ENCODE measurements at regions not wholly inside any gene's neighbourhood (a gene's known extent, or its start where the extent isn't known, plus 50 kb on each side); places are given as distances from the start of the nearest gene placed in this dataset.

- H3K4me3 ChIP-seq (ENCODE audit: insufficient read depth, low read depth, low read length) = no peak overlapping the region
- no peak for DNase-seq
- no peak overlapping the region for H3K56ac ChIP-seq (ENCODE audit: extremely low read depth, insufficient read depth, low read length)
- no peak overlapping the region for H2BK5ac ChIP-seq (ENCODE audit: low read depth, low read length, poor library complexity, severe bottlenecking)
- no peaks in the 10 kb centered on the region for H3K27me3 ChIP-seq (ENCODE audit: control insufficient read depth, insufficient read depth, low read length)
- no peak overlapping the region for H3K9ac ChIP-seq (ENCODE audit: low read depth, low read length)
- ChIA-PET POLR2A (ENCODE audit: unreplicated experiment) (interaction anchor here (0.6 kb wide), 1 partner anchor 12 kb away, joined by 3 read pairs; no protein-coding TSS in a partner anchor), CTCF (no interaction called here)
- no peak overlapping the region for H2BK20ac ChIP-seq (ENCODE audit: low read depth, low read length)
- no peaks in the 10 kb centered on the region for H3K9me1 ChIP-seq (ENCODE audit: insufficient read depth, low read length)
- no peak overlapping the region for H2BK120ac ChIP-seq (ENCODE audit: low read depth, low read length)
- no peak overlapping the region for H3K18ac ChIP-seq (ENCODE audit: low read depth, low read length)
- dilution Hi-C loops (cut with HindIII; ENCODE audit: low sequenced_read_pairs, unreplicated experiment) = no loop called here
- no peaks in the 10 kb centered on the region for H3K79me1 ChIP-seq (ENCODE audit: low read depth in 1 of 2, low read length in 2 of 2)
- H4K20me1 ChIP-seq (ENCODE audit: insufficient read depth, low read length) = no peaks in the 10 kb centered on the region
- H2AFZ ChIP-seq (replicated peaks; ENCODE audit: low read length, poor library complexity) = no peak overlapping the region
- H3K27ac ChIP-seq (ENCODE audit: insufficient read depth, low read length) = no peak overlapping the region
- no peak overlapping the region for H3K14ac ChIP-seq (replicated peaks; ENCODE audit: low read depth, low read length)
- in situ Hi-C loops (cut with MboI; ENCODE audit: low sequenced_read_pairs) = no loop called here
- no peak for ATAC-seq (ENCODE audit: low read depth)
- H4K91ac ChIP-seq (ENCODE audit: insufficient read depth, low read depth, low read length) = no peak overlapping the region
- H3K36me3 ChIP-seq (ENCODE audit: control insufficient read depth, insufficient read depth, low read length) = no peaks in the 10 kb centered on the region
- no peak overlapping the region for H2AK5ac ChIP-seq (ENCODE audit: low read depth, low read length)
- no peak overlapping the region for H2AK9ac ChIP-seq (replicated peaks; ENCODE audit: low read depth, low read length, poor library complexity)
- no peak overlapping the region for H4K8ac ChIP-seq (ENCODE audit: low read depth in 2 of 2, low read length in 2 of 2)
- H2BK15ac ChIP-seq (ENCODE audit: low read depth, low read length) = no peak overlapping the region
- no peaks in the 10 kb centered on the region for H3K4me1 ChIP-seq (ENCODE audit: control insufficient read depth, insufficient read depth, low read length)
- no peak overlapping the region for H3K4ac ChIP-seq (ENCODE audit: low read depth, low read length)
- TF ChIP-seq RFX5 (IDR thresholded peaks at IDR 0.05; ENCODE audit: low read depth, low read length) = no peak
- no peak for TF ChIP-seq MXI1 (IDR thresholded peaks at IDR 0.05; ENCODE audit: borderline replicate concordance, low read depth, low read length)
- no peak for TF ChIP-seq POLR2A (IDR thresholded peaks at IDR 0.05; ENCODE audit: low read depth, low read length)
- no peak for TF ChIP-seq SMC3 (IDR thresholded peaks at IDR 0.05; ENCODE audit: low read depth, low read length)
- no peak for TF ChIP-seq USF2 (IDR thresholded peaks at IDR 0.05; ENCODE audit: low read depth, low read length)
- TF ChIP-seq BHLHE40 (IDR thresholded peaks at IDR 0.05; ENCODE audit: low read depth, low read length) = no peak
- no peak for TF ChIP-seq ELK1 (IDR thresholded peaks at IDR 0.05; ENCODE audit: borderline replicate concordance, low read depth, low read length)
- TF ChIP-seq MAFK (IDR thresholded peaks at IDR 0.05; ENCODE audit: low read depth, low read length) = no peak
- TF ChIP-seq RAD21 (IDR thresholded peaks at IDR 0.05; ENCODE audit: low read length) = no peak
- no peaks in the 10 kb centered on the region for H3K9me3 ChIP-seq (ENCODE audit: control insufficient read depth, insufficient read depth, low read length)
- H3K4me2 ChIP-seq (ENCODE audit: low read depth, low read length) = no peak overlapping the region
- no peak overlapping the region for H3K23ac ChIP-seq (ENCODE audit: low read depth, low read length)
- no TSS peak for BruUV-seq (replicated peaks)
- H4K5ac ChIP-seq (ENCODE audit: low read depth, low read length) = no peak overlapping the region
- WGBS, 2 experiments (ENCODE audit: extremely low coverage in 2 of 2, insufficient read length in 1 of 2) = 40% methylated on average over 1 of the region's 5 CpGs; no CpG with 5 or more reads in 1 of the 2 experiments
- intact Hi-C loops (cut with micrococcal nuclease) = no loop called here
These were observed 384.6 kb downstream of the SH3GL2 start for GRCh38 chr9:17963498-17963897.
